ENCODE measurements at regions not wholly inside any gene's neighbourhood (a gene's known extent, or its start where the extent isn't known, plus 50 kb on each side); places are given as distances from the start of the nearest gene placed in this dataset.
"Not testable (repeated sequence)": the region's sequence is repeated elsewhere in the genome, so short reads cannot be mapped to it uniquely, and the experiment has no call there.

DNA sequence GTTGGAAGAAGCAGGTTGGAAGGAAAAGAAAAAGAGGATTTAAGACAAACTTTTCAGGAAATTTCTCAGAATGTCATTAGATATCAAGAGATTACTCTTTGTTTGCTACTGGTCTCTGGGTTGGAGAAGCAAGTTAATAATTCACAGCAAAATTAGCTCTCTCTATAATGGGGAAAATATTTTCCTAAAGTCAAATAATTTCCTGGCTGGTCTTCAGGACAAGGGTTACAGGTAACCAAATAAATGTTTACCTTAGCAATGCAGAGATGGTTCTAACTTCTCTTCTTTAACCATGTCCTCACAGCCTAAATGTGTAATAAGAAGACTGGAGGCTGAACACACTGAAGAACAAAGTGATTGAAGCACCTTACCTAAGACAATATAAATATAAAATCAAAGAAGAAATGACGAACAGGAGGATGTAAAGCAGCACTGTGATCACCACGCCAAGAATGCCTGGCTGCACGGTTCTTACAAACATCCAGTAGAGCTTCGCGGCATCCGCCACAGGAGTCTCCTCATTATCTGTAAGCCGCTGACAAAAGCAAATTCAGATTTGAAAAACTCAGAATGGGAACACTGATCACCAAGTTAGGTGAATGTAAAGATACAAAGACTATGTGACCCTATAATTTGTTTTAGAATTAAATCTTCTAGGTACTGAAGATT is 717.5 kb downstream of the TFAP2A start:
- POLR2A ChIA-PET = no interaction called here
- Mint-ChIP-seq H3K4me3 (no peak overlapping the region), H3K4me1 (no peaks in the 10 kb centered on the region), H3K27ac (no peak overlapping the region), H3K27me3 (no peaks in the 10 kb centered on the region), H3K36me3 (no peaks in the 10 kb centered on the region), H3K9me3 (peaks cover 4 to 18% (median 14%) of the 10 kb centered on the region in 3 donors)
- H3K27me3 ChIP-seq (replicated peaks in 1 of 2; ENCODE audit: control insufficient read depth in 2 of 2, extremely low read depth in 1 of 2, insufficient read depth in 2 of 2, low read length in 1 of 2) = no peaks in the 10 kb centered on the region
- DNase-seq (no peak), ATAC-seq (replicated peaks in 1 of 4) (no peak)
- no peaks in the 10 kb centered on the region for H3K9me3 ChIP-seq
- no peaks in the 10 kb centered on the region for H3K4me1 ChIP-seq (ENCODE audit: control insufficient read depth in 1 of 2, extremely low read depth in 1 of 2, insufficient read depth in 2 of 2, low read length in 2 of 2)
- H3K27ac ChIP-seq (ENCODE audit: low read length) = no peak overlapping the region
- no peak overlapping the region for H3K4me3 ChIP-seq (ENCODE audit: control insufficient read depth in 1 of 2, extremely low read depth in 1 of 2, low read length in 1 of 2)
- no peaks in the 10 kb centered on the region for H3K36me3 ChIP-seq (ENCODE audit: control insufficient read depth in 2 of 2, extremely low read depth in 1 of 2, insufficient read depth in 1 of 2, low read length in 1 of 2)
- 87% methylated on average over 5 of the region's 7 CpGs for WGBS (ENCODE audit: insufficient coverage)
- CTCF ChIA-PET = no interaction called here

- Mint-ChIP-seq H3K36me3 (no peaks in the 10 kb centered on the region), H3K4me3 (no peak overlapping the region), H3K27ac (no peak overlapping the region), H3K27me3 (no peaks in the 10 kb centered on the region), H3K4me1 (no peaks in the 10 kb centered on the region), H3K9me3 (peaks cover 4 to 15% (median 13%) of the 10 kb centered on the region in 3 donors)
- ChIA-PET CTCF (no interaction called here), POLR2A (no interaction called here)
- ATAC-seq (replicated peaks in 1 of 4) (no peak), DNase-seq (no peak)
- Histone ChIP-seq H3K36me3 (ENCODE audit: control insufficient read depth in 2 of 2, extremely low read depth in 1 of 2, insufficient read depth in 1 of 2, low read length in 1 of 2) (no peaks in the 10 kb centered on the region), H3K4me3 (ENCODE audit: control insufficient read depth in 1 of 2, extremely low read depth in 1 of 2, low read length in 1 of 2) (no peak overlapping the region), H3K4me1 (ENCODE audit: control insufficient read depth in 1 of 2, extremely low read depth in 1 of 2, insufficient read depth in 2 of 2, low read length in 2 of 2) (no peaks in the 10 kb centered on the region), H3K9me3 (no peaks in the 10 kb centered on the region), H3K27me3 (replicated peaks in 1 of 2; ENCODE audit: control insufficient read depth in 2 of 2, extremely low read depth in 1 of 2, insufficient read depth in 2 of 2, low read length in 1 of 2) (no peaks in the 10 kb centered on the region), H3K27ac (ENCODE audit: low read length) (no peak overlapping the region)
These were observed 724.5 kb downstream of the TFAP2A start for GRCh38 chr6:9690388-9690787.

- H3K4me1 ChIP-seq (ENCODE audit: control insufficient read depth in 1 of 2, extremely low read depth in 1 of 2, insufficient read depth in 2 of 2, low read length in 2 of 2); H3K27me3 ChIP-seq (replicated peaks in 1 of 2; ENCODE audit: control insufficient read depth in 2 of 2, extremely low read depth in 1 of 2, insufficient read depth in 2 of 2, low read length in 1 of 2); H3K27ac Mint-ChIP-seq; ATAC-seq (replicated peaks in 1 of 4); H3K36me3 Mint-ChIP-seq; DNase-seq; H3K4me1 Mint-ChIP-seq; H3K4me3 Mint-ChIP-seq; H3K27me3 Mint-ChIP-seq; H3K4me3 ChIP-seq (ENCODE audit: control insufficient read depth in 1 of 2, extremely low read depth in 1 of 2, low read length in 1 of 2); H3K9me3 ChIP-seq; CTCF ChIA-PET; POLR2A ChIA-PET; H3K27ac ChIP-seq (ENCODE audit: low read length); H3K36me3 ChIP-seq (ENCODE audit: control insufficient read depth in 2 of 2, extremely low read depth in 1 of 2, insufficient read depth in 1 of 2, low read length in 1 of 2): not testable (repeated sequence)
- H3K9me3 Mint-ChIP-seq = peaks cover 7 to 25% (median 12%) of the 10 kb centered on the region in 3 donors
- WGBS (ENCODE audit: insufficient coverage) = 94% methylated on average over 3 of the region's 6 CpGs
These were observed 734.1 kb downstream of the TFAP2A start for GRCh38 chr6:9680727-9681126.

GRCh38 chr6:9675122-9675521 is 739.8 kb downstream of the TFAP2A start:
- DNase-seq (no peak), ATAC-seq (replicated peaks in 1 of 4) (no peak)
- no peak overlapping the region for H3K4me3 Mint-ChIP-seq
- H3K9me3 Mint-ChIP-seq = peaks cover 5 to 12% (median 8%) of the 10 kb centered on the region in 3 donors
- H3K4me1 Mint-ChIP-seq = no peaks in the 10 kb centered on the region
- Histone ChIP-seq H3K27me3 (replicated peaks in 1 of 2; ENCODE audit: control insufficient read depth in 2 of 2, extremely low read depth in 1 of 2, insufficient read depth in 2 of 2, low read length in 1 of 2) (no peaks in the 10 kb centered on the region), H3K9me3 (peaks cover 2% of the 10 kb centered on the region), H3K36me3 (ENCODE audit: control insufficient read depth in 2 of 2, extremely low read depth in 1 of 2, insufficient read depth in 1 of 2, low read length in 1 of 2) (no peaks in the 10 kb centered on the region), H3K4me1 (ENCODE audit: control insufficient read depth in 1 of 2, extremely low read depth in 1 of 2, insufficient read depth in 2 of 2, low read length in 2 of 2) (no peaks in the 10 kb centered on the region), H3K27ac (ENCODE audit: low read length) (no peak overlapping the region), H3K4me3 (ENCODE audit: control insufficient read depth in 1 of 2, extremely low read depth in 1 of 2, low read length in 1 of 2) (no peak overlapping the region)
- H3K27ac Mint-ChIP-seq = no peak overlapping the region
- 60% methylated on average over 1 of the region's 1 CpG for WGBS (ENCODE audit: insufficient coverage)
- H3K27me3 Mint-ChIP-seq = no peaks in the 10 kb centered on the region
- CTCF ChIA-PET = no interaction called here
- POLR2A ChIA-PET = no interaction called here
- no peaks in the 10 kb centered on the region for H3K36me3 Mint-ChIP-seq

- no peaks in the 10 kb centered on the region for H3K27me3 Mint-ChIP-seq
- CTCF ChIA-PET = no interaction called here
- 82% methylated on average over 3 of the region's 4 CpGs for WGBS (ENCODE audit: insufficient coverage)
These were observed 755.0 kb downstream of the TFAP2A start for GRCh38 chr6:9659848-9660247.

GRCh38 chr6:9657994-9658393 is 756.9 kb downstream of the TFAP2A start:
- no peaks in the 10 kb centered on the region for H3K4me1 Mint-ChIP-seq
- no peaks in the 10 kb centered on the region for H3K9me3 ChIP-seq
- no peaks in the 10 kb centered on the region for H3K4me1 ChIP-seq (ENCODE audit: control insufficient read depth in 1 of 2, extremely low read depth in 1 of 2, insufficient read depth in 2 of 2, low read length in 2 of 2)
- no peaks in the 10 kb centered on the region for H3K27me3 Mint-ChIP-seq
- no peak overlapping the region for H3K4me3 ChIP-seq (ENCODE audit: control insufficient read depth in 1 of 2, extremely low read depth in 1 of 2, low read length in 1 of 2)
- no peak overlapping the region for H3K4me3 Mint-ChIP-seq
- no peak for DNase-seq
- H3K36me3 Mint-ChIP-seq = no peaks in the 10 kb centered on the region
- no peaks in the 10 kb centered on the region for H3K27me3 ChIP-seq (replicated peaks in 1 of 2; ENCODE audit: control insufficient read depth in 2 of 2, extremely low read depth in 1 of 2, insufficient read depth in 2 of 2, low read length in 1 of 2)
- no peaks in the 10 kb centered on the region for H3K36me3 ChIP-seq (ENCODE audit: control insufficient read depth in 2 of 2, extremely low read depth in 1 of 2, insufficient read depth in 1 of 2, low read length in 1 of 2)
- H3K27ac ChIP-seq (ENCODE audit: low read length) = no peak overlapping the region
- ATAC-seq (replicated peaks in 1 of 4) = no peak
- peaks cover 0 to 23% (median 8%) of the 10 kb centered on the region in 3 donors for H3K9me3 Mint-ChIP-seq
- WGBS (ENCODE audit: insufficient coverage) = no CpG with 5 or more reads among the region's 1 CpG
- ChIA-PET POLR2A (no interaction called here), CTCF (interaction anchor here in 1 of 2 donors (0.7 kb wide), 1 partner anchor 795 kb away, joined by 6 read pairs; no protein-coding TSS in a partner anchor)
- H3K27ac Mint-ChIP-seq = no peak overlapping the region

More at GRCh38 chr6:9659848-9660247, 755.0 kb downstream of the TFAP2A start:
- Mint-ChIP-seq H3K4me1 (no peaks in the 10 kb centered on the region), H3K4me3 (no peak overlapping the region), H3K36me3 (no peaks in the 10 kb centered on the region), H3K27ac (no peak overlapping the region), H3K9me3 (peaks cover 0 to 19% (median 13%) of the 10 kb centered on the region in 3 donors)
- H3K27ac ChIP-seq (ENCODE audit: low read length) = no peak overlapping the region
- ATAC-seq (replicated peaks in 1 of 4) (no peak), DNase-seq (no peak)
- no peaks in the 10 kb centered on the region for H3K9me3 ChIP-seq
- H3K27me3 ChIP-seq (replicated peaks in 1 of 2; ENCODE audit: control insufficient read depth in 2 of 2, extremely low read depth in 1 of 2, insufficient read depth in 2 of 2, low read length in 1 of 2) = no peaks in the 10 kb centered on the region
- no peaks in the 10 kb centered on the region for H3K36me3 ChIP-seq (ENCODE audit: control insufficient read depth in 2 of 2, extremely low read depth in 1 of 2, insufficient read depth in 1 of 2, low read length in 1 of 2)
- POLR2A ChIA-PET = interaction anchor here in 1 of 2 donors (0.6 kb wide), 1 partner anchor 247 kb away, joined by 3 read pairs; no protein-coding TSS in a partner anchor
- no peaks in the 10 kb centered on the region for H3K4me1 ChIP-seq (ENCODE audit: control insufficient read depth in 1 of 2, extremely low read depth in 1 of 2, insufficient read depth in 2 of 2, low read length in 2 of 2)
- H3K4me3 ChIP-seq (ENCODE audit: control insufficient read depth in 1 of 2, extremely low read depth in 1 of 2, low read length in 1 of 2) = no peak overlapping the region

DNA sequence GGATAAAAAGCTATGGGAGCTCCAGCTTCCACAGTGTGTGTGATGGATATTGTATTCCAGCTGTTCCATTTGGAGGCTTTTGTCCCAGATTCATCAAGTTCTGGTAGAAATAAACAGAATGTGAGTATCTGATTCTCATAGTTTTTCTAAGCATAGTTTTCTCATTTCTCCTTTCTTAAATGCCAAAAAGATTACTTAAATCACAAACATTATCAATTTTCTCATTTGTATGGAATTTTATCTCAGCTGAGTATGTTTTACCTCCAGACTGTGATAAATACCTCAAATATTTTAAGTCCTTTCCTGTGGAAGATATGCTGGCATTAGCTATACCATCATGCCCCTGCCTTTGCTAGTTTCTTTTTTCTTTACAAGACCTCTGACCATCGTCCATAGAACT is 767.3 kb downstream of the TFAP2A start:
- 10% methylated on average over 1 of the region's 1 CpG for WGBS (ENCODE audit: insufficient coverage)
- peaks cover 2 to 9% (median 3%) of the 10 kb centered on the region in 3 donors for H3K9me3 Mint-ChIP-seq
- no peaks in the 10 kb centered on the region for H3K27me3 ChIP-seq (replicated peaks in 1 of 2; ENCODE audit: control insufficient read depth in 2 of 2, extremely low read depth in 1 of 2, insufficient read depth in 2 of 2, low read length in 1 of 2)
- no peaks in the 10 kb centered on the region for H3K4me1 ChIP-seq (ENCODE audit: control insufficient read depth in 1 of 2, extremely low read depth in 1 of 2, insufficient read depth in 2 of 2, low read length in 2 of 2)
- H3K4me3 Mint-ChIP-seq = no peak overlapping the region
- ChIA-PET CTCF (no interaction called here), POLR2A (no interaction called here)
- no peaks in the 10 kb centered on the region for H3K27me3 Mint-ChIP-seq
- H3K4me1 Mint-ChIP-seq = no peaks in the 10 kb centered on the region
- no peak overlapping the region for H3K27ac ChIP-seq (ENCODE audit: low read length)
- H3K27ac Mint-ChIP-seq = no peak overlapping the region
- H3K4me3 ChIP-seq (ENCODE audit: control insufficient read depth in 1 of 2, extremely low read depth in 1 of 2, low read length in 1 of 2) = no peak overlapping the region
- H3K36me3 ChIP-seq (ENCODE audit: control insufficient read depth in 2 of 2, extremely low read depth in 1 of 2, insufficient read depth in 1 of 2, low read length in 1 of 2) = no peaks in the 10 kb centered on the region
- ATAC-seq (replicated peaks in 1 of 4) = no peak
- no peak for DNase-seq
- no peaks in the 10 kb centered on the region for H3K36me3 Mint-ChIP-seq
- no peaks in the 10 kb centered on the region for H3K9me3 ChIP-seq
